ENCODE measurements at regions not wholly inside any gene's neighbourhood (a gene's known extent, or its start where the extent isn't known, plus 50 kb on each side); places are given as distances from the start of the nearest gene placed in this dataset.
A peak's percentile ranks its signal among the peaks of the same experiment; 100 is the strongest.
"Not testable (repeated sequence)": the region's sequence is repeated elsewhere in the genome, so short reads cannot be mapped to it uniquely, and the experiment has no call there.

GRCh38 chr5:173483599-173483998, 132.9 kb downstream of the BOD1 start:
- no CpG with 5 or more reads among the region's 3 CpGs for WGBS (ENCODE audit: extremely low coverage, insufficient coverage, insufficient read length)
- H4K8ac ChIP-seq (ENCODE audit: low read depth, low read length) = not testable (repeated sequence)

DNA sequence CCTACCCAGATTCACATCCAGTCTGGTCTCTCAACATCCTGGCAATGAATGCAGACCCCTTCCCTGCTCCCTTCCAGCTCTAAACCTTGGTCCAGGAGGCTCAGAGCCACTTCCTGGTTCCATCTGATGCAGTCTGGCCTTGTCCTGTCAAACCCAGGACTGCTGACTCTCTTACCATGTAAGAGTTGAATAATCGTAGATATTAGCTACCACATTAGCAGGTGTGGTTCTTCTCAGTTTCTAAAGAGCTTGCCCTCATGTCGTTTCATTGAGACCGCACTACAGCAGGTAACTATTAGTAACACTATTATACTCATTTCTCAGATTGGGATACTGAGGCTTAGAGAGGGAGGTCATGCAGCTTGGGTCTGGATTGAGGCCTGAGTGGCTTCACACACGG, 133.3 kb downstream of the BOD1 start:
- Histone ChIP-seq H3K79me1 (ENCODE audit: low read length) (no peaks in the 10 kb centered on the region), H3K18ac (ENCODE audit: low read length) (no peak overlapping the region), H2BK120ac (ENCODE audit: insufficient read depth, low read length, poor library complexity) (no peak overlapping the region), H3K4me3 (ENCODE audit: low read depth, low read length) (no peak overlapping the region), H2BK12ac (ENCODE audit: low read length) (no peak overlapping the region), H4K12ac (ENCODE audit: low read depth, low read length) (no peak overlapping the region), H2AK5ac (ENCODE audit: low read length) (no peak overlapping the region), H3K27me3 (ENCODE audit: insufficient read depth, low read length) (no peaks in the 10 kb centered on the region), H4K8ac (ENCODE audit: low read depth, low read length) (no peak overlapping the region), H3K4me2 (ENCODE audit: low read length) (no peak overlapping the region), H3K23ac (ENCODE audit: low read length) (no peak overlapping the region), H4K91ac (ENCODE audit: low read depth, low read length) (no peak overlapping the region), H3K14ac (ENCODE audit: low read length) (no peak overlapping the region), H2AFZ (ENCODE audit: insufficient read depth, low read length, poor library complexity) (no peak overlapping the region), H3K36me3 (ENCODE audit: control insufficient read depth in 1 of 2, insufficient read depth in 2 of 2, low read length in 2 of 2) (no peaks in the 10 kb centered on the region), H3K27ac (ENCODE audit: low read depth, low read length) (no peak overlapping the region), H3K9ac (ENCODE audit: low read length) (no peak overlapping the region), H2BK5ac (ENCODE audit: low read depth, low read length, poor library complexity) (no peak overlapping the region), H3K79me2 (ENCODE audit: control insufficient read depth, insufficient read depth, low read length, poor library complexity) (no peaks in the 10 kb centered on the region), H3K4me1 (ENCODE audit: control insufficient read depth in 1 of 2, insufficient read depth in 2 of 2, low read length in 2 of 2) (no peaks in the 10 kb centered on the region), H3K4ac (ENCODE audit: low read depth, low read length) (no peak overlapping the region), H3K9me3 (ENCODE audit: insufficient read depth, low read depth, low read length) (peaks cover 2% of the 10 kb centered on the region)
- no peak for DNase-seq
- no CpG with 5 or more reads among the region's 4 CpGs for whole genome bisulfite sequencing (ENCODE audit: extremely low coverage, insufficient coverage, insufficient read length)

More at GRCh38 chr5:173483599-173483998, 132.9 kb downstream of the BOD1 start:
- H3K14ac ChIP-seq (ENCODE audit: low read length); H3K4me1 ChIP-seq (ENCODE audit: control insufficient read depth in 1 of 2, insufficient read depth in 2 of 2, low read length in 2 of 2); H4K12ac ChIP-seq (ENCODE audit: low read depth, low read length); H2AK5ac ChIP-seq (ENCODE audit: low read length); H3K27me3 ChIP-seq (ENCODE audit: insufficient read depth, low read length); H3K18ac ChIP-seq (ENCODE audit: low read length); H2AFZ ChIP-seq (ENCODE audit: insufficient read depth, low read length, poor library complexity); H4K91ac ChIP-seq (ENCODE audit: low read depth, low read length); H3K79me1 ChIP-seq (ENCODE audit: low read length); H3K4me2 ChIP-seq (ENCODE audit: low read length); H2BK120ac ChIP-seq (ENCODE audit: insufficient read depth, low read length, poor library complexity); H3K9me3 ChIP-seq (ENCODE audit: insufficient read depth, low read depth, low read length); H2BK5ac ChIP-seq (ENCODE audit: low read depth, low read length, poor library complexity); H3K27ac ChIP-seq (ENCODE audit: low read depth, low read length); H3K4ac ChIP-seq (ENCODE audit: low read depth, low read length); H3K9ac ChIP-seq (ENCODE audit: low read length); H2BK12ac ChIP-seq (ENCODE audit: low read length); H3K23ac ChIP-seq (ENCODE audit: low read length); H3K36me3 ChIP-seq (ENCODE audit: control insufficient read depth in 1 of 2, insufficient read depth in 2 of 2, low read length in 2 of 2); H3K79me2 ChIP-seq (ENCODE audit: control insufficient read depth, insufficient read depth, low read length, poor library complexity); H3K4me3 ChIP-seq (ENCODE audit: low read depth, low read length): not testable (repeated sequence)
- DNase-seq = peak; percentile 95

DNA sequence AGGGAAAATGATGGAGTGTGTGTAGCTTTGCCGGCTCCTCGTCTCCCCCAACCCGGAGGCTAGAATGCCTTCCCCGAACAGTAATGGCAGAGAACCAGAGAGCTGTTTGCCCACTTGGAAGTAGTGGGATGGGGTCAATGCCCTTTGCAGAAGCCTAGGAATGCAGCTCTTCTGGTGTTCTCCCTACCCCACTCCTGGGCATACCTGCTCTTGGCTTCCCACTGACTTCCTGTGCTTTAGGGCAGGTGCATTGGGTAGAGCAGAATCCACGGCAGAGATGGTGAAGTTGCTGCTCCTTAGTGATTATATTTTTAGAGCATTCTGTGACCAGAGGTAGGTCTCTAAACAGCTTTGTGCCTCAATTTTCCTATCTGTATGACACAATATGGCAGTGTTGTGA, 134.6 kb downstream of the BOD1 start:
- no peak overlapping the region for H4K91ac ChIP-seq (ENCODE audit: low read depth, low read length)
- no peak overlapping the region for H2BK5ac ChIP-seq (ENCODE audit: low read depth, low read length, poor library complexity)
- no peak overlapping the region for H3K4me2 ChIP-seq (ENCODE audit: low read length)
- no peak overlapping the region for H3K9ac ChIP-seq (ENCODE audit: low read length)
- no peak overlapping the region for H2BK120ac ChIP-seq (ENCODE audit: insufficient read depth, low read length, poor library complexity)
- no peak overlapping the region for H3K14ac ChIP-seq (ENCODE audit: low read length)
- H2BK12ac ChIP-seq (ENCODE audit: low read length) = no peak overlapping the region
- no peak overlapping the region for H4K12ac ChIP-seq (ENCODE audit: low read depth, low read length)
- no peak overlapping the region for H2AK5ac ChIP-seq (ENCODE audit: low read length)
- no peak overlapping the region for H3K23ac ChIP-seq (ENCODE audit: low read length)
- WGBS (ENCODE audit: extremely low coverage, insufficient coverage, insufficient read length) = no CpG with 5 or more reads among the region's 5 CpGs
- H3K4me1 ChIP-seq (ENCODE audit: control insufficient read depth in 1 of 2, insufficient read depth in 2 of 2, low read length in 2 of 2) = no peaks in the 10 kb centered on the region
- no peak overlapping the region for H3K18ac ChIP-seq (ENCODE audit: low read length)
- H3K27me3 ChIP-seq (ENCODE audit: insufficient read depth, low read length) = no peaks in the 10 kb centered on the region
- no peak overlapping the region for H2AFZ ChIP-seq (ENCODE audit: insufficient read depth, low read length, poor library complexity)
- H4K8ac ChIP-seq (ENCODE audit: low read depth, low read length) = no peak overlapping the region
- peaks cover 2% of the 10 kb centered on the region for H3K9me3 ChIP-seq (ENCODE audit: insufficient read depth, low read depth, low read length)
- H3K27ac ChIP-seq (ENCODE audit: low read depth, low read length) = no peak overlapping the region
- H3K36me3 ChIP-seq (ENCODE audit: control insufficient read depth in 1 of 2, insufficient read depth in 2 of 2, low read length in 2 of 2) = no peaks in the 10 kb centered on the region
- no peak overlapping the region for H3K4ac ChIP-seq (ENCODE audit: low read depth, low read length)
- H3K79me1 ChIP-seq (ENCODE audit: low read length) = no peaks in the 10 kb centered on the region
- no peak for DNase-seq
- no peak overlapping the region for H3K4me3 ChIP-seq (ENCODE audit: low read depth, low read length)
- H3K79me2 ChIP-seq (ENCODE audit: control insufficient read depth, insufficient read depth, low read length, poor library complexity) = no peaks in the 10 kb centered on the region

DNA sequence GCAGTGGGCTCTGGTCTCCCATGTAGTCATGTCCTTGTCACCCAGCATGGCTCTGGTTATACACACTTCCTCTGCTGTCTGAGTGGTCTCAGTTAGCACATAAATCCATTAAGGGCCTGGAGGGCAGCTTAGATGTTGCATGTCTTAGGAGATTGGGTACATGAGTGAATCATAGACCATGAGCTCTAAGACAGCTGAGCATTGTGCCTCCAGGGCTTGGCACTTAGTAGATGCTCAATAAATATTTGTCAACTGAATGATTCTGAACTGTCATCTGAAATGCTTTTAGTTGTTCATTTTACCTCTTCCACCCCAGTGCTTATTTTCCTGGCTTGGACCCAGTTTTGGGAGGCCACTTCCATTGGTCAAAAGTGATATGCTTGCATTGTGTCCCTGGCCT, 135.6 kb downstream of the BOD1 start:
- Histone ChIP-seq H2BK12ac (ENCODE audit: low read length) (no peak overlapping the region), H2AFZ (ENCODE audit: insufficient read depth, low read length, poor library complexity) (no peak overlapping the region), H3K79me1 (ENCODE audit: low read length) (no peaks in the 10 kb centered on the region), H2BK120ac (ENCODE audit: insufficient read depth, low read length, poor library complexity) (no peak overlapping the region), H4K12ac (ENCODE audit: low read depth, low read length) (no peak overlapping the region), H3K27me3 (ENCODE audit: insufficient read depth, low read length) (no peaks in the 10 kb centered on the region), H3K23ac (ENCODE audit: low read length) (peak overlapping the region; percentile 6), H3K4me2 (ENCODE audit: low read length) (no peak overlapping the region), H3K36me3 (ENCODE audit: control insufficient read depth in 1 of 2, insufficient read depth in 2 of 2, low read length in 2 of 2) (no peaks in the 10 kb centered on the region), H3K18ac (ENCODE audit: low read length) (no peak overlapping the region), H3K79me2 (ENCODE audit: control insufficient read depth, insufficient read depth, low read length, poor library complexity) (no peaks in the 10 kb centered on the region), H3K4ac (ENCODE audit: low read depth, low read length) (no peak overlapping the region), H4K91ac (ENCODE audit: low read depth, low read length) (no peak overlapping the region), H4K8ac (ENCODE audit: low read depth, low read length) (no peak overlapping the region), H2AK5ac (ENCODE audit: low read length) (no peak overlapping the region), H3K4me3 (ENCODE audit: low read depth, low read length) (no peak overlapping the region), H3K27ac (ENCODE audit: low read depth, low read length) (no peak overlapping the region), H3K14ac (ENCODE audit: low read length) (no peak overlapping the region), H3K4me1 (ENCODE audit: control insufficient read depth in 1 of 2, insufficient read depth in 2 of 2, low read length in 2 of 2) (no peaks in the 10 kb centered on the region), H3K9ac (ENCODE audit: low read length) (no peak overlapping the region), H2BK5ac (ENCODE audit: low read depth, low read length, poor library complexity) (no peak overlapping the region), H3K9me3 (ENCODE audit: insufficient read depth, low read depth, low read length) (peaks cover 2% of the 10 kb centered on the region)
- DNase-seq = no peak
